ENCODE measurements at regions not wholly inside any gene's neighbourhood (a gene's known extent, or its start where the extent isn't known, plus 50 kb on each side); places are given as distances from the start of the nearest gene placed in this dataset.

GRCh38 chrX:143206966-143207365, 181.2 kb downstream of the SPANXN4 start:
- DNase-seq, result no peak

GRCh38 chrX:143171703-143172102, 146.0 kb downstream of the SPANXN4 start:
- DNase-seq, result no peak

- DNase-seq, result no peak
Observed at GRCh38 chrX:143165778-143166177, 140.1 kb downstream of the SPANXN4 start.

GRCh38 chrX:143139681-143140080, 114.0 kb downstream of the SPANXN4 start:
- no peak for DNase-seq

- no peak for DNase-seq
Observed at GRCh38 chrX:143121477-143121876, 95.7 kb downstream of the SPANXN4 start.

GRCh38 chrX:143115466-143115865, 89.7 kb downstream of the SPANXN4 start:
- no peak for DNase-seq

GRCh38 chrX:143095816-143096215, 70.1 kb downstream of the SPANXN4 start:
- DNase-seq, result no peak

- no peak for DNase-seq
Observed at GRCh38 chrX:143095321-143095720, 69.6 kb downstream of the SPANXN4 start.

GRCh38 chrX:143094417-143095023, 68.8 kb downstream of the SPANXN4 start:
- DNase-seq, result no peak

Measured in anterior cingulate cortex (tissue), 58 donors.